ENCODE measurements at regions not wholly inside any gene's neighbourhood (a gene's known extent, or its start where the extent isn't known, plus 50 kb on each side); places are given as distances from the start of the nearest gene placed in this dataset.
A peak's percentile ranks its signal among the peaks of the same experiment; 100 is the strongest.

DNA sequence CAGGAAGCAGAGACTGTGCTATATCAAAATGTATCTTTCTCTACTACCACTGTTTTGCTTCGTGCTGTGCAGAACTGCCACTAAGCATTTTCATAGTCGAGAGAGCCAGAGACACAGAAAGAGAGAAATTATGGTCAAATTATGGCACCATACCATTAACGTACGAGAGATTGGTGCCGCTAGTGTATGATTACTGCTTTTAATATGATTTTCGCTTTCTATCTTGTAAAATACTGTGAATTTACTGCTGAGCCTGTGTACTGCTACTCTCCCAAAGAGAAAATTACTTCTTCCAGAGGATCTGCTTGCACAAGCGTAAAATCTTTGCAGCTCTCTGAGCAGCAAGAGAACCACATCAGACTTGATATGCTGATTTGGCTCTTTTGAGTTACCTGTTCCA lies 71.1 kb upstream of the ZNF281 start (continued):
- no peak for TF ChIP-seq ZNF354B (CRISPR knock-in tag; IDR thresholded peaks at IDR 0.05)
- TF ChIP-seq HNRNPUL1 (IDR thresholded peaks at IDR 0.05; ENCODE audit: low read length), result no peak
- 0 out of 2 replicates have a peak, but pooled peaks have one; percentile 9 for TF ChIP-seq C11orf30 (IDR thresholded peaks at IDR 0.05; ENCODE audit: low read depth)
- no peak for TF ChIP-seq DIDO1 (tag; IDR thresholded peaks at IDR 0.05; ENCODE audit: low read depth)
- TF ChIP-seq NR2F6 (CRISPR knock-in tag; IDR thresholded peaks at IDR 0.05), result no peak
- no peak for TF ChIP-seq CBX5 (IDR thresholded peaks at IDR 0.05; ENCODE audit: borderline replicate concordance, low read depth)
- no peak for TF ChIP-seq SAP30 (IDR thresholded peaks at IDR 0.05; ENCODE audit: borderline replicate concordance, insufficient read depth, low read depth, low read length, poor library complexity, severe bottlenecking)
- TF ChIP-seq ARID3B (CRISPR knock-in tag; IDR thresholded peaks at IDR 0.05; ENCODE audit: borderline replicate concordance), result no peak
- TF ChIP-seq MAFG (tag; conservative IDR thresholded peaks at IDR 0.05), result 0 out of 2 replicates have a peak, but pooled peaks have one; percentile 7

DNA sequence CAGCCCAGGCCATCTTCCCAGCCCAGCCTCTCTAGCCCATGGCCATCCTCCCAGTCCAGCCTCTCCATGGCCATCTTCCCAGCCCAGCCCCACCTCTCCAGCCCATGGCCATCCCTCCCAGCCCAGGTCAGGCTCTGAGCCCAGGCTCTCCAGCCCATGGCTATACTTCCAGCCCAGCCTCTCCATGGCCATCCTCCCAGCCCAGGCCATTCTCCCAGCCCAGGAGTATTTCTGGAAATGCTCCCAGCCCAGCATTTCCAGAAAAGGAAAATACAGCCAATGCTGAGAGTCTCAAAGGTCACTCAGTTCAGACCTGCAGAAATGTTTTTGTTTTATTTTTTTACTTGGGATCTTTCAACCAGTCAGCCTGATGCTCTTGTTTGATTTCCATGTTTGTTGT lies 70.0 kb upstream of the ZNF281 start:
- no peak overlapping the region for H3K4me2 ChIP-seq (ENCODE audit: insufficient read depth, low read length)
- no peaks in the 10 kb centered on the region for H3K4me1 ChIP-seq (replicated peaks in 1 of 2; ENCODE audit: control insufficient read depth in 2 of 2, insufficient read depth in 2 of 2, low read length in 2 of 2)
- H2AFZ ChIP-seq (ENCODE audit: low read depth, low read length), result no peak overlapping the region
- H3K9me1 ChIP-seq (ENCODE audit: control insufficient read depth, insufficient read depth, low read length), result no peaks in the 10 kb centered on the region
- no peak overlapping the region for H3K27ac ChIP-seq (ENCODE audit: extremely low read depth, low read depth, low read length)
- ChIA-PET CTCF (ENCODE audit: low intra/inter-chr PET ratio) (no interaction called here), POLR2A (no interaction called here)
- no peaks in the 10 kb centered on the region for H3K79me2 ChIP-seq (ENCODE audit: control insufficient read depth, insufficient read depth, low read length)
- no peak for FAIRE-seq
- no peaks in the 10 kb centered on the region for H3K9me3 ChIP-seq (replicated peaks; ENCODE audit: control insufficient read depth, insufficient read depth, low read depth, low read length)
- no peak for ATAC-seq
- H3K27me3 ChIP-seq (ENCODE audit: control insufficient read depth in 2 of 2, insufficient read depth in 2 of 2, low read length in 2 of 2), result peaks cover 18 to 42% of the 10 kb centered on the region in 2 experiments; a peak in 4 of 5 replicates
- no peak overlapping the region for H3K4me3 ChIP-seq
- intact Hi-C loops (cut with micrococcal nuclease) (loop anchor here (10.0 kb wide), 1 partner anchor 525 kb away; no protein-coding TSS in a partner anchor), in situ Hi-C loops (cut with MboI) (loop anchor here (10.0 to 25.0 kb wide), 2 partner anchors 193 to 795 kb away; no protein-coding TSS in a partner anchor)
- BruUV-seq (replicated peaks), result no TSS peak
- H4K20me1 ChIP-seq (replicated peaks; ENCODE audit: control insufficient read depth, insufficient read depth, low read length), result no peaks in the 10 kb centered on the region; the same call in 1 of the 2 replicates
- no peak overlapping the region for H3K9ac ChIP-seq (ENCODE audit: insufficient read depth in 1 of 2, low read depth in 2 of 2, low read length in 2 of 2)
- no peaks in the 10 kb centered on the region for H3K36me3 ChIP-seq (ENCODE audit: control insufficient read depth, insufficient read depth, low read length)
- no peak for DNase-seq (ENCODE audit: extremely low read depth in 1 of 4, low spot score in 3 of 4)
- TF ChIP-seq ZNF77 (CRISPR knock-in tag; IDR thresholded peaks at IDR 0.05) (no peak), POLR3G (IDR thresholded peaks at IDR 0.05; ENCODE audit: extremely low read depth, insufficient read length, insufficient replicate concordance) (no peak), PPARD (CRISPR knock-in tag; IDR thresholded peaks at IDR 0.05) (no peak), MAFF (IDR thresholded peaks at IDR 0.05; ENCODE audit: low read length) (no peak), RBM39 (optimal IDR thresholded peaks at IDR 0.05; ENCODE audit: low read depth, low read length) (no peak), HNRNPL (IDR thresholded peaks at IDR 0.05; ENCODE audit: low read depth, low read length) (no peak), ZFP1 (CRISPR knock-in tag; IDR thresholded peaks at IDR 0.05) (no peak), ZNF224 (CRISPR knock-in tag; IDR thresholded peaks at IDR 0.05) (no peak), POLR2A (conservative IDR thresholded peaks at IDR 0.05) (no peak), L3MBTL2 (IDR thresholded peaks at IDR 0.05) (no peak), ZNF24 (IDR thresholded peaks at IDR 0.05) (no peak), EHMT2 (IDR thresholded peaks at IDR 0.05) (no peak)

Measured in K562 (cell line).